GM23338 (cell line): ENCODE measurements at regions not wholly inside any gene's neighbourhood (a gene's known extent, or its start where the extent isn't known, plus 50 kb on each side); places are given as distances from the start of the nearest gene placed in this dataset.
A peak's percentile ranks its signal among the peaks of the same experiment; 100 is the strongest.
"Not testable (repeated sequence)": the region's sequence is repeated elsewhere in the genome, so short reads cannot be mapped to it uniquely, and the experiment has no call there.

Source experiments
- ATAC-seq: fragments of 200-7000 bp; cut with Tn5 transposase; 3 replicates; pipeline ENCODE4 v1.9.1; 2020
- DNase-seq: peaks from one replicate; pipeline ENCODE4 v3.0.0-alpha.2; 2015; ENCODE audit warnings: low spot score
- H2AFZ ChIP-seq: fragments of 200-600 bp; sonication (generic); 2 replicates; pipeline ENCODE4 v1.8.0; 2016; ENCODE audit warnings: antibody characterized with exemption, mild to moderate bottlenecking, moderate library complexity
- H3F3A ChIP-seq: fragments of 200-600 bp; sonication (generic); replicated peaks from 2 replicates; pipeline ENCODE4 v1.8.0; 2017; ENCODE audit warnings: antibody characterized with exemption, mixed run types, low read depth
- H3K27ac ChIP-seq: fragments of 200-600 bp; sonication (generic); 2 replicates; pipeline ENCODE4 v1.6.1; 2016; ENCODE audit warnings: low read depth
- H3K27me3 ChIP-seq: fragments of 200-600 bp; sonication (generic); 2 replicates; pipeline ENCODE4 v1.8.0; 2016; ENCODE audit warnings: mild to moderate bottlenecking, mixed run types, moderate library complexity; ENCODE audit not compliant: insufficient read depth
- H3K36me3 ChIP-seq: fragments of 200-600 bp; sonication (generic); 2 replicates; pipeline ENCODE4 v1.8.0; 2016; ENCODE audit warnings: mild to moderate bottlenecking; ENCODE audit not compliant: insufficient read depth
- H3K4me1 ChIP-seq: fragments of 200-600 bp; sonication (generic); 2 replicates; pipeline ENCODE4 v1.8.0; 2016; ENCODE audit warnings: mild to moderate bottlenecking, moderate library complexity; ENCODE audit not compliant: insufficient read depth
- H3K4me2 ChIP-seq: fragments of 200-600 bp; sonication (generic); 2 replicates; pipeline ENCODE4 v1.7.1; 2017; ENCODE audit warnings: mixed run types
- H3K4me3 ChIP-seq: fragments of 200-600 bp; sonication (generic); 2 replicates; pipeline ENCODE4 v1.6.1; 2016; ENCODE audit warnings: mixed run types
- H3K79me2 ChIP-seq: fragments of 200-600 bp; sonication (generic); replicated peaks from 2 replicates; pipeline ENCODE4 v1.8.0; 2017; ENCODE audit warnings: mild to moderate bottlenecking; ENCODE audit not compliant: insufficient read depth
- H3K9me2 ChIP-seq: fragments of 200-600 bp; sonication (generic); 2 replicates; pipeline ENCODE4 v1.8.0; 2017; ENCODE audit not compliant: insufficient read depth
- H4K20me1 ChIP-seq: fragments of 200-600 bp; sonication (generic); replicated peaks from 2 replicates; pipeline ENCODE4 v1.8.0; 2017; ENCODE audit warnings: mild to moderate bottlenecking; ENCODE audit not compliant: insufficient read depth
- H3K27ac Mint-ChIP-seq: 2 replicates; pipeline ENCODE4 v1.8.0; 2020; ENCODE audit warnings: inconsistent platforms, mild to moderate bottlenecking, moderate library complexity, mixed read lengths
- H3K27me3 Mint-ChIP-seq: 3 replicates; pipeline ENCODE4 v1.8.0; 2022; ENCODE audit warnings: low read depth, mild to moderate bottlenecking, moderate library complexity, mixed read lengths, inconsistent platforms; ENCODE audit not compliant: insufficient read depth, poor library complexity
- H3K36me3 Mint-ChIP-seq: 3 replicates; pipeline ENCODE4 v1.8.0; 2021; ENCODE audit warnings: low read depth, mild to moderate bottlenecking, inconsistent platforms, moderate library complexity, mixed read lengths
- H3K4me1 Mint-ChIP-seq: 3 replicates; pipeline ENCODE4 v1.8.0; 2020; ENCODE audit warnings: mild to moderate bottlenecking, inconsistent platforms, mixed read lengths
- H3K4me3 Mint-ChIP-seq: 3 replicates; pipeline ENCODE4 v1.8.0; 2021; ENCODE audit warnings: moderate library complexity, mild to moderate bottlenecking, inconsistent platforms, mixed read lengths
- H3K9me3 Mint-ChIP-seq: 3 replicates; pipeline ENCODE4 v1.8.0; 2020; ENCODE audit warnings: moderate library complexity, mild to moderate bottlenecking, inconsistent platforms, mixed read lengths
- CREB1 ChIP-seq: fragments of 250-450 bp; sonication (Bioruptor Pico); IDR thresholded peaks from 2 replicates; pipeline ENCODE4 v1.5.0; 2020; ENCODE audit warnings: low read depth, mild to moderate bottlenecking, moderate library complexity
- CTCF ChIP-seq, 2 experiments: fragments of 200-600 bp in 1 of 2; sonication (generic) in 1 of 2; conservative IDR thresholded peaks; 2 replicates each; pipeline versions ENCODE4 v1.5.1 to v1.6.1; 2016 to 2017; ENCODE audit warnings: antibody characterized with exemption in 2 of 2, low read depth in 2 of 2, mild to moderate bottlenecking in 2 of 2, moderate library complexity in 1 of 2
- ETS1 ChIP-seq: IDR thresholded peaks from 2 replicates; pipeline ENCODE4 v1.6.1; 2016; ENCODE audit warnings: antibody characterized with exemption
- EZH2 ChIP-seq: fragments of 200-600 bp; sonication (generic); IDR thresholded peaks from one replicate; pipeline ENCODE4 v1.8.0; 2017; ENCODE audit warnings: antibody characterized with exemption, mild to moderate bottlenecking, low read depth; ENCODE audit not compliant: unreplicated experiment
- EZH2phosphoT487 ChIP-seq: fragments of 200-600 bp; sonication (generic); IDR thresholded peaks from one replicate; pipeline ENCODE4 v1.8.1; 2018; ENCODE audit warnings: antibody characterized with exemption; ENCODE audit not compliant: unreplicated experiment
- POLR2AphosphoS5 ChIP-seq: IDR thresholded peaks from 2 replicates; pipeline ENCODE4 v1.6.1; 2016; ENCODE audit warnings: antibody characterized with exemption, low read depth
- STAT1 ChIP-seq: IDR thresholded peaks from one replicate; pipeline ENCODE4 v1.6.1; 2016; ENCODE audit warnings: antibody characterized with exemption; ENCODE audit not compliant: unreplicated experiment
- ZNF114 ChIP-seq: fragments of 250-450 bp; sonication (Bioruptor Pico); IDR thresholded peaks from 2 replicates; pipeline ENCODE4 v1.5.0; 2020; ENCODE audit warnings: mild to moderate bottlenecking, moderate library complexity
- ZNF331 ChIP-seq: fragments of 250-450 bp; sonication (Bioruptor Pico); IDR thresholded peaks from 2 replicates; pipeline ENCODE4 v1.5.0; 2020; ENCODE audit warnings: low read depth, mild to moderate bottlenecking, moderate library complexity

- no peak overlapping the region for H3K4me3 Mint-ChIP-seq
- H3K27me3 Mint-ChIP-seq = no peaks in the 10 kb centered on the region
- Histone ChIP-seq H3F3A (no peaks in the 10 kb centered on the region), H3K27me3 (no peaks in the 10 kb centered on the region), H3K4me2 (no peak overlapping the region), H2AFZ (peak overlapping the region; percentile 88), H3K27ac (no peak overlapping the region), H3K4me1 (no peaks in the 10 kb centered on the region), H3K79me2 (no peaks in the 10 kb centered on the region), H4K20me1 (no peaks in the 10 kb centered on the region), H3K4me3 (no peak overlapping the region), H3K9me2 (peaks cover 12% of the 10 kb centered on the region; the same call in 1 of the 2 replicates), H3K36me3 (no peaks in the 10 kb centered on the region)
- ATAC-seq (no peak), DNase-seq (no peak)
- no peaks in the 10 kb centered on the region; the same call in 2 of the 3 replicates for H3K4me1 Mint-ChIP-seq
- peaks cover 33% of the 10 kb centered on the region for H3K9me3 Mint-ChIP-seq
- TF ChIP-seq CREB1 (no peak), CTCF (conservative IDR thresholded peaks at IDR 0.05; ENCODE audit: low read depth in 2 of 2) (no peak), POLR2AphosphoS5 (no peak), ZNF114 (CRISPR knock-in tag) (no peak), EZH2 (no peak), STAT1 (no peak), ZNF331 (CRISPR knock-in tag) (no peak), ETS1 (no peak), EZH2phosphoT487 (no peak)
- H3K27ac Mint-ChIP-seq = no peak overlapping the region
- H3K36me3 Mint-ChIP-seq = peaks cover 19% of the 10 kb centered on the region; the same call in 2 of the 3 replicates
These were observed 724.6 kb upstream of the NRP1 start for GRCh38 chr10:34058845-34059614.

GRCh38 chr10:34055410-34055985 lies 721.0 kb upstream of the NRP1 start:
- not testable (repeated sequence) for DNase-seq, H3K27ac Mint-ChIP-seq, ATAC-seq, H3K27me3 Mint-ChIP-seq, H3K4me1 Mint-ChIP-seq, H3K27me3 ChIP-seq, H2AFZ ChIP-seq, H3K4me1 ChIP-seq, H3K9me3 Mint-ChIP-seq, H3K4me2 ChIP-seq, H3K4me3 Mint-ChIP-seq, H3K27ac ChIP-seq, H3F3A ChIP-seq, H4K20me1 ChIP-seq, H3K79me2 ChIP-seq, H3K9me2 ChIP-seq, H3K36me3 Mint-ChIP-seq, H3K4me3 ChIP-seq, H3K36me3 ChIP-seq
